ENCODE measurements at regions not wholly inside any gene's neighbourhood (a gene's known extent, or its start where the extent isn't known, plus 50 kb on each side); places are given as distances from the start of the nearest gene placed in this dataset.
A peak's percentile ranks its signal among the peaks of the same experiment; 100 is the strongest.

DNA sequence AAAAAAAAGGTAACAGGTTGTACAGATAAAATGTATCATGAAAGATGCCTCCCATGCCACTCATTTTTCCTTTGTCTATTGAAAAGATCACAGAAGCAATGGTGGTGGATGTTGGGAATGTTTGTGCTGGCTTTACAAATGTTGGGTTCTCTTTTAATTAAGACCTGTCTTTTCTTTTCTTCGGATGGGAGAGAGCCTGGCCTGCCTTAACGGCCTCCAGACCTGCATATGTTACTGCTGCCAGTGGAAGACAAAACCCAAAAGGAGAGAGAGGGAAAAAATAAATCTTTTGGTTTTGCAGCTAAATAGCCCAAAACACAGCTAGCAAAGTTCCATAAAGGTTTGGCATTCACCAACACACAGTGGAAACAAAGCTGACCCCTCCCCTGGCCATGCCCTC lies 50.5 kb upstream of the FZD7 start:
- Mint-ChIP-seq H3K27me3 (ENCODE audit: insufficient read depth) (no peaks in the 10 kb centered on the region), H3K27ac (no peak overlapping the region), H3K4me3 (no peak overlapping the region), H3K9me3 (no peaks in the 10 kb centered on the region), H3K4me1 (peaks cover 4% of the 10 kb centered on the region), H3K36me3 (ENCODE audit: low read depth) (no peaks in the 10 kb centered on the region)
- no peaks in the 10 kb centered on the region for H3K36me3 ChIP-seq (ENCODE audit: control insufficient read depth, insufficient read depth, low read length)
- peak overlapping the region; percentile 21 for H3K27ac ChIP-seq (ENCODE audit: low read depth, low read length)
- H3K9me3 ChIP-seq (ENCODE audit: control insufficient read depth, low read length): no peaks in the 10 kb centered on the region
- H3K4me1 ChIP-seq (ENCODE audit: control insufficient read depth, insufficient read depth, low read length): no peaks in the 10 kb centered on the region
- no peak overlapping the region for H3K9ac ChIP-seq (ENCODE audit: extremely low read depth, low read length, poor library complexity, severe bottlenecking)
- TF ChIP-seq, protein P1, sequence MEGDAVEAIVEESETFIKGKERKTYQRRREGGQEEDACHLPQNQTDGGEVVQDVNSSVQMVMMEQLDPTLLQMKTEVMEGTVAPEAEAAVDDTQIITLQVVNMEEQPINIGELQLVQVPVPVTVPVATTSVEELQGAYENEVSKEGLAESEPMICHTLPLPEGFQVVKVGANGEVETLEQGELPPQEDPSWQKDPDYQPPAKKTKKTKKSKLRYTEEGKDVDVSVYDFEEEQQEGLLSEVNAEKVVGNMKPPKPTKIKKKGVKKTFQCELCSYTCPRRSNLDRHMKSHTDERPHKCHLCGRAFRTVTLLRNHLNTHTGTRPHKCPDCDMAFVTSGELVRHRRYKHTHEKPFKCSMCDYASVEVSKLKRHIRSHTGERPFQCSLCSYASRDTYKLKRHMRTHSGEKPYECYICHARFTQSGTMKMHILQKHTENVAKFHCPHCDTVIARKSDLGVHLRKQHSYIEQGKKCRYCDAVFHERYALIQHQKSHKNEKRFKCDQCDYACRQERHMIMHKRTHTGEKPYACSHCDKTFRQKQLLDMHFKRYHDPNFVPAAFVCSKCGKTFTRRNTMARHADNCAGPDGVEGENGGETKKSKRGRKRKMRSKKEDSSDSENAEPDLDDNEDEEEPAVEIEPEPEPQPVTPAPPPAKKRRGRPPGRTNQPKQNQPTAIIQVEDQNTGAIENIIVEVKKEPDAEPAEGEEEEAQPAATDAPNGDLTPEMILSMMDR (conservative IDR thresholded peaks at IDR 0.05): no peak
- 80% methylated on average over 1 to 2 of the region's 2 CpGs for WGBS, 2 experiments (ENCODE audit: insufficient coverage in 1 of 2, insufficient read length in 1 of 2)
- no peaks in the 10 kb centered on the region for H3K27me3 ChIP-seq (ENCODE audit: control insufficient read depth, insufficient read depth, low read length, poor library complexity, severe bottlenecking)
- H3K4me3 ChIP-seq (ENCODE audit: low read length): no peak overlapping the region
- no peak for DNase-seq

DNA sequence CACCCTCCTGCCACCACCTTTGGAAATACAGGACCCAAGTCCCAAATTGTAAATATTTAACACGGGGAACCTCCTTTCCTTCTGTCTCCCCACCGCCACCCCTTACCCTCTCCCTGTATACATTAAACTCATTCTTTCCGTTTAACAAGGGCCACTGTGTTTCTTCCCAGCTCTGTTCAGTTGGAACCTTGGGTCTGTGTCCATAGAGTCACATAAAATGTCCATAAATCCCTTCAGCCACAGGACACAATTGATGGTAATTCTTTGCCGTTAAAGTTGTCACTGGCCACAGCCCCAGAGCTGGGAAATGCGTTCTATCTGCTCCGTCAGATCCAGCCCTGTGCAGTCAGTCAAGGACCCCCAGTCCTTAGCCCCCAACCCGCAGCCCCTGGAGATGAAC lies 49.9 kb upstream of the FZD7 start:
- Mint-ChIP-seq H3K4me3 (no peak overlapping the region), H3K9me3 (no peaks in the 10 kb centered on the region), H3K36me3 (ENCODE audit: low read depth) (no peaks in the 10 kb centered on the region), H3K4me1 (no peaks in the 10 kb centered on the region), H3K27me3 (ENCODE audit: insufficient read depth) (no peaks in the 10 kb centered on the region), H3K27ac (no peak overlapping the region)
- no peak for DNase-seq
- no peaks in the 10 kb centered on the region for H3K27me3 ChIP-seq (ENCODE audit: control insufficient read depth, insufficient read depth, low read length, poor library complexity, severe bottlenecking)
- no peaks in the 10 kb centered on the region for H3K4me1 ChIP-seq (ENCODE audit: control insufficient read depth, insufficient read depth, low read length)
- no peaks in the 10 kb centered on the region for H3K9me3 ChIP-seq (ENCODE audit: control insufficient read depth, low read length)
- no peaks in the 10 kb centered on the region for H3K36me3 ChIP-seq (ENCODE audit: control insufficient read depth, insufficient read depth, low read length)
- WGBS, 2 experiments (ENCODE audit: insufficient coverage in 1 of 2, insufficient read length in 1 of 2): 91 to 96% methylated on average over 7 of the region's 7 CpGs
- H3K9ac ChIP-seq (ENCODE audit: extremely low read depth, low read length, poor library complexity, severe bottlenecking): no peak overlapping the region
- TF ChIP-seq, protein P1 (conservative IDR thresholded peaks at IDR 0.05): no peak
- H3K4me3 ChIP-seq (ENCODE audit: low read length): no peak overlapping the region
- H3K27ac ChIP-seq (ENCODE audit: low read depth, low read length): peak overlapping the region; percentile 21
